Breast epithelium (tissue), 4 donors: ENCODE measurements at regions not wholly inside any gene's neighbourhood (a gene's known extent, or its start where the extent isn't known, plus 50 kb on each side); places are given as distances from the start of the nearest gene placed in this dataset.

Experiments
- DNase-seq, 2 donors: peaks; one replicate each; pipeline ENCODE4 v3.0.0-alpha.2; 2019; ENCODE audit warnings: low spot score in 2 of 2
- H3K27ac ChIP-seq, 2 donors: fragments of 200-600 bp; sonication (generic) in 1 of 2; one replicate each; pipeline ENCODE4 v1.5.1; 2016 to 2019; ENCODE audit warnings: mild to moderate bottlenecking in 1 of 2
- H3K27me3 ChIP-seq, 2 donors: fragments of 200-600 bp; sonication (generic) in 1 of 2; one replicate each; pipeline versions ENCODE4 v1.5.1 to v1.6.0; 2017 to 2019; ENCODE audit warnings: control low read depth in 1 of 2, mild to moderate bottlenecking in 1 of 2
- H3K36me3 ChIP-seq: fragments of 200-600 bp; one replicate; pipeline ENCODE4 v1.5.1; 2019
- H3K4me1 ChIP-seq, 2 donors: fragments of 200-600 bp; sonication (generic); one replicate each; pipeline ENCODE4 v1.5.1; 2016 to 2019; ENCODE audit warnings: control low read depth in 1 of 2
- H3K4me3 ChIP-seq, 3 donors: fragments of 200-600 bp; sonication (generic); 1 replicate in 2 of 3; 2 replicates in 1 of 3; pipeline ENCODE4 v1.5.1; 2016 to 2019; ENCODE audit warnings: mild to moderate bottlenecking in 3 of 3, moderate library complexity in 2 of 3
- H3K9me3 ChIP-seq, 2 donors: fragments of 200-600 bp; sonication (generic) in 1 of 2; one replicate each; pipeline ENCODE4 v1.5.1; 2016 to 2019; ENCODE audit warnings: control low read depth in 1 of 2
- POLR2A ChIP-seq: fragments of 450-650 bp; IDR thresholded peaks from one replicate; pipeline ENCODE4 v1.6.1; 2016; ENCODE audit warnings: antibody characterized with exemption, mild to moderate bottlenecking, moderate library complexity
- POLR2AphosphoS5 ChIP-seq, 3 donors: sonication (generic); formaldehyde crosslinking; IDR thresholded peaks; one replicate each; pipeline ENCODE4 v1.6.1; 2017; ENCODE audit warnings: antibody characterized with exemption in 3 of 3
- intact Hi-C: fragments of 100-400 bp; cut with DNase I; formaldehyde crosslinking; loops from one replicate; pipeline ENCODE4 v1.15.1; 2023; ENCODE audit warnings: low total_unique reads
- TF ChIP-seq, protein P1 (sequence below), 3 donors: fragments of 450-650 bp; IDR thresholded peaks; one replicate each; pipeline ENCODE4 v1.5.1; 2016 to 2017; ENCODE audit warnings: antibody characterized with exemption in 3 of 3, mild to moderate bottlenecking in 3 of 3, moderate library complexity in 3 of 3

GRCh38 chr14:58793131-58793740 lies 155.5 kb downstream of the DACT1 start:
- no peak for DNase-seq
- intact Hi-C loops, result no loop called here
- no peaks in the 10 kb centered on the region for H3K9me3 ChIP-seq
- no peaks in the 10 kb centered on the region for H3K27me3 ChIP-seq
- H3K4me3 ChIP-seq, result no peak overlapping the region
- no peaks in the 10 kb centered on the region for H3K4me1 ChIP-seq
- no peaks in the 10 kb centered on the region for H3K36me3 ChIP-seq
- TF ChIP-seq POLR2A, result no peak
- TF ChIP-seq, protein P1, sequence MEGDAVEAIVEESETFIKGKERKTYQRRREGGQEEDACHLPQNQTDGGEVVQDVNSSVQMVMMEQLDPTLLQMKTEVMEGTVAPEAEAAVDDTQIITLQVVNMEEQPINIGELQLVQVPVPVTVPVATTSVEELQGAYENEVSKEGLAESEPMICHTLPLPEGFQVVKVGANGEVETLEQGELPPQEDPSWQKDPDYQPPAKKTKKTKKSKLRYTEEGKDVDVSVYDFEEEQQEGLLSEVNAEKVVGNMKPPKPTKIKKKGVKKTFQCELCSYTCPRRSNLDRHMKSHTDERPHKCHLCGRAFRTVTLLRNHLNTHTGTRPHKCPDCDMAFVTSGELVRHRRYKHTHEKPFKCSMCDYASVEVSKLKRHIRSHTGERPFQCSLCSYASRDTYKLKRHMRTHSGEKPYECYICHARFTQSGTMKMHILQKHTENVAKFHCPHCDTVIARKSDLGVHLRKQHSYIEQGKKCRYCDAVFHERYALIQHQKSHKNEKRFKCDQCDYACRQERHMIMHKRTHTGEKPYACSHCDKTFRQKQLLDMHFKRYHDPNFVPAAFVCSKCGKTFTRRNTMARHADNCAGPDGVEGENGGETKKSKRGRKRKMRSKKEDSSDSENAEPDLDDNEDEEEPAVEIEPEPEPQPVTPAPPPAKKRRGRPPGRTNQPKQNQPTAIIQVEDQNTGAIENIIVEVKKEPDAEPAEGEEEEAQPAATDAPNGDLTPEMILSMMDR (IDR thresholded peaks at IDR 0.05), result no peak
- no peak for TF ChIP-seq POLR2AphosphoS5 (IDR thresholded peaks at IDR 0.05)
- H3K27ac ChIP-seq, result no peak overlapping the region

DNA sequence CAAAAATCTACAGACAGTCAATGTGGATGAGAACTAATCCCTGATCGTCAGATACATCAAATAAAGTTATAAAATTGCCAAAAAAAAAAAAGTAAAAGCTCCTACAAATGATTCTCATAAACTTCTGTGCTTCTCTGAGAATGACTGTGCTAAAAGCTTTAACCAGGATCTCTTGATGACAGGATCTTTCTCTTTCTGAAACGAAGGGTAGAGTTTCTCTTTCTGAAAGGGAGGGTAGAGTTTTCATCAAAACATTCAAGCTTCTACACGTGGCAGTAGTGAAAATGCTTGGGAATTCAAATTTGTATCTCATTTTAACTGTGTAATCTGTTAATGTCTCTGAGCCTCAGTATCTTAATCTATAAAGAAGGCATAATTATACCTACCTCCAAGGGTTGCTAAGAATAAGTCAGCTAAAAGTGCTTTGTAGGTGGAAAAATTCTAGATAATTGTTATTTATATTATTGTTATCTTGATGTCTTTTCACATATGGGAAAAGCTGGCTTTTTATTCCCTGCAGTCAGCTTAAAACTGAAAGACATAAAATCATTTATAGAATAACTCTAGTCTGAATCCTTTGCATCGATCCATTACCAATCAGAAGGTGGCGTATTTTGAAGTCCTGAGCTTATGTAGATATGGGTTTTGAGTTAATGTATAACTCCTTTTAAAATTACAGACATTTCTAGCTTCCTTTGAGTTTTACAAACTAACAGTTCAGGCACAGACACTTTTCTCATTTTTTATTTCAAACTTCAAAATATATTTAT lies 157.4 kb downstream of the DACT1 start:
- TF ChIP-seq POLR2AphosphoS5 (IDR thresholded peaks at IDR 0.05) (no peak), POLR2A (no peak)
- TF ChIP-seq, protein P1 (IDR thresholded peaks at IDR 0.05), result no peak
- intact Hi-C loops, result no loop called here
- Histone ChIP-seq H3K27me3 (no peaks in the 10 kb centered on the region), H3K4me3 (no peak overlapping the region), H3K27ac (no peak overlapping the region), H3K36me3 (no peaks in the 10 kb centered on the region), H3K9me3 (no peaks in the 10 kb centered on the region), H3K4me1 (no peaks in the 10 kb centered on the region)
- DNase-seq, result no peak

- DNase-seq, result no peak
- no peaks in the 10 kb centered on the region for H3K27me3 ChIP-seq
- no peak overlapping the region for H3K4me3 ChIP-seq
- no peaks in the 10 kb centered on the region for H3K36me3 ChIP-seq
- H3K27ac ChIP-seq, result no peak overlapping the region
- H3K4me1 ChIP-seq, result no peaks in the 10 kb centered on the region
- H3K9me3 ChIP-seq, result no peaks in the 10 kb centered on the region
- TF ChIP-seq, protein P1 (IDR thresholded peaks at IDR 0.05), result no peak
- no peak for TF ChIP-seq POLR2AphosphoS5 (IDR thresholded peaks at IDR 0.05)
- no peak for TF ChIP-seq POLR2A
- intact Hi-C loops, result no loop called here
These were observed 158.7 kb downstream of the DACT1 start for GRCh38 chr14:58796242-58797009.

- intact Hi-C loops, result no loop called here
- TF ChIP-seq, protein P1 (IDR thresholded peaks at IDR 0.05), result no peak
- TF ChIP-seq POLR2AphosphoS5 (IDR thresholded peaks at IDR 0.05) (no peak), POLR2A (no peak)
- no peaks in the 10 kb centered on the region for H3K4me1 ChIP-seq
- DNase-seq, result no peak
- H3K9me3 ChIP-seq, result no peaks in the 10 kb centered on the region
- no peak overlapping the region for H3K27ac ChIP-seq
- H3K27me3 ChIP-seq, result no peaks in the 10 kb centered on the region
- no peaks in the 10 kb centered on the region for H3K36me3 ChIP-seq
- H3K4me3 ChIP-seq, result no peak overlapping the region
These were observed 159.3 kb downstream of the DACT1 start for GRCh38 chr14:58797010-58797429.

DNA sequence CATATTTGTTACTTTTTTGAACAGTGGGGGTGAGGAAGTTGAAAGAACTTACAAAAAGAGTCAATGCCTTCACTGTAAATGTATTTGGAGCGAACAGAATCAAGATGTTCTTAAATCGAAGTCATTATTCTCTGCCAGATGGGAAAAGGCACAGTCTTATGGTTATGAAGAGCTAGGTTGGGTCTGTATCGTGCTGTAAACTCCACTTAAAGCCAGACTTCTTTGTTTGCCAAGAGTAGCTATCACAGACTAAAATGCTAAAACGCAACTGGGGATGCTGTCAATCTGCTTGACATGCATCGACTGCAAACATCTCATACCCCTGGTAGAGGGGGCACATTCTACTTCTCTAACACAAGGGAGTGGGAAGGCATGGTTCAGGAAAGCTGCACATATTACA lies 160.4 kb downstream of the DACT1 start:
- Histone ChIP-seq H3K4me1 (no peaks in the 10 kb centered on the region), H3K27me3 (no peaks in the 10 kb centered on the region), H3K27ac (no peak overlapping the region), H3K36me3 (no peaks in the 10 kb centered on the region), H3K4me3 (no peak overlapping the region), H3K9me3 (no peaks in the 10 kb centered on the region)
- DNase-seq, result no peak
- TF ChIP-seq, protein P1 (IDR thresholded peaks at IDR 0.05), result no peak
- TF ChIP-seq POLR2A (no peak), POLR2AphosphoS5 (IDR thresholded peaks at IDR 0.05) (no peak)
- intact Hi-C loops, result no loop called here
